ENCODE measurements at regions not wholly inside any gene's neighbourhood (a gene's known extent, or its start where the extent isn't known, plus 50 kb on each side); places are given as distances from the start of the nearest gene placed in this dataset.
"Not testable (repeated sequence)": the region's sequence is repeated elsewhere in the genome, so short reads cannot be mapped to it uniquely, and the experiment has no call there.

DNA sequence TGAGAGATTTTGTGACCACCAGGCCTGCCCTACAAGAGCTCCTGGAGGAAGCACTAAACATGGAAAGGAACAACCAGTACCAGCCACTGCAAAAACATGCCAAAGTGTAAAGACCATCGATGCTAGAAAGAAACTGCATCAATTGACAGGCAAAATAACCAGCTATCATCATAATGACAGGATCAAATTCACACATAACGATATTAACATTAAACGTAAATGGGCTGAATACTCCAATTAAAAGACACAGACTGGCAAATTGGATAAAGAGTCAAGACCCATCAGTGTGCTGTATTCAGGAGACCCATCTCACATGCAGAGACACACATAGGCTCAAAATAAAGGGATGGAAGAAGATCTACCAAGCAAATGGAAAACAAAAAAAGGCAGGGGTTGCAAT is 182.4 kb downstream of the PRELID2 start:
- not testable (repeated sequence) for DNase-seq

DNA sequence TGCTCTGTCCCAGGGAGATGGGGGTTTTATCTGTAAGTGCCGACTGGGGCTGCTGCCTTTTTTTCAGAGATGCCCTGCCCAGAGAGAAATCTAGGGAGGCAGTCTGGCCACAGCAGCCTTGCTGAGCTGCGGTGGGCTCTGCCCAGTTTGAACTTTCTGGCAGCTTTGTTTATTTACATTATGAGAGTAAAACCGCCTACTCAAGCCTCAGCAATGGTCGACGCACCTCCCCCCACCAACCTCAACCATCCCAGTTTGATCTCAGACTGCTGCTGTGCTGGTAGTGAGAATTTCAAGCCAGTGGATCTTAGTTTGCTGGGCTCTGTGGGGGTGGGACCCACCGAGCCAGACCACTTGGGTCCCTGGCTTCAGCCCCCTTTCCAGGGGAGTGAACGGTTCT is 188.0 kb downstream of the PRELID2 start:
- DNase-seq = not testable (repeated sequence)

DNA sequence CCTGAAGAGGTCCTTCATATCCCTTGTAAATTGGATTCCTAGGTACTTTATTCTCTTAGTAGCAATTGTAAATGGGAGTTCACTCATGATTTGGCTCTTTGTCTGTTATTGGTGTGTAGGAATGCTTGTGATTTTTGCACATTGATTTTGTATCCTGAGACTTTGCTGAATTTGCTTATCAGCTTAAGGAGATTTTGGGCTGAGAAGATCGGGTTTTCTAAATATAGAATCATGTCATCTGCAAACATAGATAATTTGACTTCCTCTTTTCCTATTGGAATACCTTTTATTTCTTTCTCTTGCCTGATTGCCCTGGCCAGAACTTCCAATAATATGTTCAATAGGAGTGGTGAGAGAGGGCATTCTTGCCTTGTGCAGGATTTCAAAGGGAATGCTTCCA is 191.9 kb downstream of the PRELID2 start:
- DNase-seq = not testable (repeated sequence)

DNA sequence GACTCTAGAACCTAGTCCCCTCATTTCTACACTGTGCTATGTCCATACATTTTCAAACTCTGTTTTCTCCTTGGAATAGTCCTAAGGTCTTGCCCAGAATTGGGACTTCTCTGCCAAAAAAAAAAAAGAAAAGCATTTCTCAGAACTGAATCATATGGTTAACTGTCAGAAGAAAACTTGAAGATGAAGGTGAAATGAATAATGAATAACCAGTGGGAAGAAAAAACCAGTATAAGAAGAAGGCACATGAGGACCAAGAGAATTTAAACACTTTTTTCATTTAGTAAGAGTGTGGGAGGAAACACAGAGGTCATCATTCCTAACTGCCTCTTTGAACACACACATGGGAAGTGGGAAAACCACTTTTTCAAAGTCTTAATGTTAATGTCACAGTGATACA is 197.7 kb downstream of the PRELID2 start:
- DNase-seq = no peak

DNA sequence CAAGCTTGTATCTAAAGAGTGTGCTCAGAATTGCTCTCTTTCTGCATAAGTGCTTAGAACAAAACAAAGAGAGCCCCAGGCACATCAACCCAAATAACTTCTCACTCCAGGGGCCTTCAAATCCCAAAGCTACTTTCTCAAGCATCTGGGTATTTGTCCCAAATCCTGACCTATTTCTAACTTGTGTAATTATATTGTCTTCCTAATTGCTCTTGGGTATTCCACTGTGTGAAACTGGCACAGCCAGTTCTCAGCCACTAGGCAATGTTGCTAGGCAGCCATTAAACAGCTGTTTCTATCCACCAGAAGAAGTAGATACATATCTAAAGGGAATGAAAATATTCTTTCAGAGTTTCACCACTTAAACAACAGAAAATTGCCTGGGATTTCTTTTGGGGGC is 198.8 kb downstream of the PRELID2 start:
- no peak for DNase-seq

DNA sequence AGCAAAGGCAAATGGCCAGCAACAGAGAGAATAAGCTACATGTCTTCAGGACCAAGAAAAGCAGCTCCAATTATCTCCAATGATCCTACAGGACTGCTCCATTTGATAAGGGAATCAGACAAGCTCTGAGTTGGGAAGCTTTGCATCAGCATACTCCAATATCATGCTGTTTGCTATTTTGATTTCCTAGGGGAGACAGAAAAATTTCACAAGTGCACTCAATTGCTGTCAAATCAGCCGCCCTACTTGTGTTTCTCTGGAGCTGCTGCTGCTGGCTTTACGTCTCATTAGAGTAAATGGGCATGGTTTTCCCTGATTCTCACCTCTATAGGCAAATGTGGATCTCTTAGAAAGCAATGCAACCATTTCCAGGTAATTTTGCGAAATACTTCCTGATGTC is 201.7 kb downstream of the PRELID2 start:
- no peak for DNase-seq

DNA sequence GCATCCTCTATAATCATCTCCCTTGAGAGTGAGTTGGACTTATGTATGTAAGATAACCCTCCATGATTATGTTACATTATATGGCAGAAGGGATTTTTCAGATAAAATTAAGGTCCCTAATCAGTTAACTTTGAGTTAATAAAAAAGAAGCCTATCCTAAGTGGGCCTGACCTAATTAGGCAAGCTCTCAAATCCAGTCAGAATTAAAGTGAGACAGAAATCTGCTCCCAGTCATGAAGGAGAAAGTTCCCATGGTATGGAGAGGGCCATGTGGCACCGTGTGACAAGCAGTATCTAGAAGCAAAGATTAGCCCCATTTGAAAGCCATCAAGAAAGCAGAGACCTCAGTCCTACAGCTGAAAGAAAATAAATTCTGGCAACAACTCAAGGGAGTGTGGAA is 202.4 kb downstream of the PRELID2 start:
- DNase-seq = no peak

DNA sequence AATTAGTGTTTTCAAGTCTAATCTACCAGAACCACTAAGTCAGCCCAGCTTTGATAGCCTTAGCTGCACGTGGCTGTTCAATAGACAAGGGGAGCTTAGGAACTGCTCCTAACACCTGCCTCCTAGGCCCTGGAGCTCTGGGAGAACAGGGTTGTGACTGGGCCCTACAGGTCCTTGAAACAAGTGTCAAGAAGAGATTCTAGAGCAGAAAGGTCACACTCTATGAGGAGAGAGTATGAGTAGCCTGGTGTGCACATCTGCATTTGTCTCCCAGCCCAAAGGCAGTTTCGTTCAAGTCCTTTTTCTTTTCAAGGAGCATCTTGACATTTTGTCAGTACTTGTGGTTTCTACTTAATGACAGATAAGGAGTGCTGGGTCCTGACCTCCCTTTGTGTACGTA is 206.1 kb downstream of the PRELID2 start:
- no peak for DNase-seq

DNA sequence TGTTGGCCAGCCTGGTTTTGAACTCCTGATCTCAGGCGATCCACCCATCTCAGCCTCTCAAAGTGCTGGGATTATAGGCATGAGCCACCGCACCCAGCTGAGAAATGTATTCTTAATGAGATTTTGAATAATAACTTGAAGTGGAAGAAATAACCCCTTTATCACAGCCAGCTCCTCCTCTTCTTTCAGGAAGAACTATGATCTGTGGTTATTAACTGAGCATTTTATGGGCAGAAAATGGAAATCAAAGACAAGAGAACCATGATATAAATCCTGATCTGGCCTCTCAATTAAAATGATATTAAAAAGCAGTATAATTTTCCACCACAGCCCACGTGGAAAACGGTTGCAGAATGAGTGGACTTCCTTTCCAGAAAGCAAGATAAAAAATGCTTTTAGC is 206.6 kb downstream of the PRELID2 start:
- no peak for DNase-seq

DNA sequence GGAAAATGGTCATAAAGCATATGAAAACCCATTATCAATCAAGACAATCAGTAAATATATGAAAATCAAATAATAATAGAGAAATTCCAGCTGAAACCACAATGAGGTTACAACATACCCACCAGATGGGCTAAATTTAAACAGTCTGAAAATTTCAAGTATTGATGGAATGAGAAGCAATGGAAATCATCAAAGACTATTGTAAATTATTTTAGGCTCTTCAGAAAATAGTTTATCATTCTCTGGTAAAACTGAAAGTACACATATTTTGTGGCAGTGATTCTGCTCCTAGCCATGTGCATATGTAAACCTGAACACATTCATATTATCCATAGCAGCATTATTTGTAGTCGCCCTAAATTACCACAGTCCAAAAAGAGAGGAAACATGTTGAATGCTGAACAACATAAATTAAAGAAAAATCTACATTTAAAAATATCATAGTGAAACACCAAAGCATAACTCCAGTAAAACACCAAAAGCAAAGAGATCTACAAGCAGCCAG is 215.3 kb downstream of the PRELID2 start:
- no peak for DNase-seq

DNA sequence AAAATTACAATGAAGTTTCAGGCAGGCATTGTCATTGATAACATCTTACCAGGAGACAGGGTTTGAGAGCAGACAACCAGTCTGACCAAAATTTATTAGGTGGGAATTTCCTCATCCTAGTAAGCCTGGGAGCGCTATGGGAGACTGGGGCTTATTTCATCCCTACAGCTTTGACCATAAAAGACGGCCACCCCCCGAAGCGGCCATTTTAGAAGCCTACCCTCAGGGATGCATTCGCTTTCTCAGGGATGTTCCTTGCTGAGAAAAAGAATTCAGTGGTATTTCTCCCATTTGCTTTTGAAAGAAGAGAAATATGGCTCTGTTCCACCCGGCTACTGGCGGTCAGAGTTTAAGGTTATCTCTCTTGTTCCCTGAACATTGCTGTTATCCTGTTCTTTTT is 218.4 kb downstream of the PRELID2 start:
- not testable (repeated sequence) for DNase-seq

DNA sequence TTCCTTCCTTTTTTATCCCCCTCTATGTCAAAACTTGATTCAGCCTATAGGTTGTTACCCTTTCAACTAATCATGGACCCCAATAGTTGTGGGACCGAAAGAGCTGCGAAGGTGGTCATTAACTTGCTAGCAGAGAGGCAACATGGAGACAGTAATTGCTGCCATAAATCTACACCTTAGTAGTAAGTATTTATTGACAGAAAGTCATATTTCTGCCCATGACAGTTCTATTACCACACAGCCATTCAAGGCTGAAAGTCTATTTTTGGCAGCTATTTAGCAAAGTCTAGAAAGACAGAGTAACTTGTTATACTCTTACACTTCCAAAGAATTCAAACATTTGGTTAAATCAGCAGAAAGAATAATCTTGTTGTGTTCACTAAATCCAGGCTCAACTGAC is 236.2 kb downstream of the PRELID2 start:
- DNase-seq = no peak

DNA sequence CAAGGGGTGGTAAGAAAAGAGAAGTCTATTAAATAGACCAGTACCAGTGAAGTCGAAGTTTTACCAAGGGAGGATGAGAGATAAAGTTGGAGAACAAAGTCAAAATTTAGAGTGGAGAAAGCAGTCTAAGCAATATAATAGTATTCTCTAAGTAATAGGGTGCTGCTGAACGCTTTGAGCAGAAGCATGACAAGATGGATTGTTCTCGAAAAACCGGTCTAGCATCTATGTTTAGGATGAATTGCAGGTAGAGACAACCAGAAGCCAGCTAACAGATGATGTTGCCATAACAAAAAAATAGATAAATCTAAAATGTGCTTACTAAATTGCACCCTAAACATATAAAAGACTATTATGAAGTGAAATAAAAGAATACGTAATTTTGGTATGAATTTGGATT is 237.0 kb downstream of the PRELID2 start:
- DNase-seq = no peak

DNA sequence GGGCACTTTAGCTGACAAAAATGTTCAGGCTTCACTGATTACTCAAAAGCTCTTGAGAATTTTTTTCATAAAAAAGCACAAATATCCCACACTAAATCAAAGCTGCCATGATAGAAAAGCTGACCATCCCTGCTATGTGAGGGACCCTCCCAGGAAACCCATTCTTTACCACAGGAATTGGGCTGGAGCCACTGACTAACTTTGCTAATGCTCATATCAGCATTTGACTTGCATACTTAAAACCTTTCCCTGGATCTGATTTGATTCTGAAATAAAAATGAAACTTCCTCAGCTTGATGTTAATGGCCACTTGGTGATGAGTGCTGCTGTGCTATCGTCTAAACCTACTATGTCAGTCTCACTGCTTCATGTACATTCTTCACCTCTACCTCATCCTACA is 243.6 kb downstream of the PRELID2 start:
- no peak for DNase-seq

DNA sequence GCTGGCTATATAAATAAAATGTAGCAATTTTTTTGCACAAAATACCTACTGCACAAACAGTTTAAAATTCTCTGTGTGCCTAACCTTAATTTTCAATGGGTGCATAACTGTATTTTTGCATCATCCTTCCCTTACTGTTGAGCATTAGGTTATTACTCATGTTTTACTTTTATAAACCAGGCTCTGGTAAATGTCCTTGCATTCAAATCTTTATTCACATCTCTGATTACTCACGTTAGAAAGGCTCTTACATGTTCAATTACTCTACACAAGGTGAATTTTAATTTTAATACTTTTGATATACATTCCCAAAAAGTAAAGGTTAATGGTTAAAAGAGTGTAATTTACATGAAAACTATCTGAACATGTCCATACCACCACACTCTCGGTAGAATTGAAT is 246.1 kb downstream of the PRELID2 start:
- DNase-seq = no peak

DNA sequence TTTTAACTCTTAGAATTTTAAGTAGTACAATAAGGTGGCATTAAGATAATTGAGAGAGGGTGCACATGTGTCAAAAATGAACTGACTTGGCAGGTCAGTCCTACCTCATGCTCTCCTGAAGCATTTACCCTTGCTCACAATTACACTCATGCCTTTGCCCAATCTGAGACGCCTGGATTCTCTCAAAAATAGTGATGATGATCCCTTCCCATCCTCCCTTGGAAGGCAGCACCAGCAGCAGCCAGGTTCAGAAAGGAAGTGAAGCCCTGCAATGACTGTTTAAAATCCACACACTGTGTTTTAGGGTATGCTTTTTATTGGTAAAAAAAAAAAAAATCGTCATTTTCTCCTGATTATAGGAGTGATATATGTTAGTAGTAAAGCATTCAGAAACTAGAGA is 246.6 kb downstream of the PRELID2 start:
- no peak for DNase-seq

DNA sequence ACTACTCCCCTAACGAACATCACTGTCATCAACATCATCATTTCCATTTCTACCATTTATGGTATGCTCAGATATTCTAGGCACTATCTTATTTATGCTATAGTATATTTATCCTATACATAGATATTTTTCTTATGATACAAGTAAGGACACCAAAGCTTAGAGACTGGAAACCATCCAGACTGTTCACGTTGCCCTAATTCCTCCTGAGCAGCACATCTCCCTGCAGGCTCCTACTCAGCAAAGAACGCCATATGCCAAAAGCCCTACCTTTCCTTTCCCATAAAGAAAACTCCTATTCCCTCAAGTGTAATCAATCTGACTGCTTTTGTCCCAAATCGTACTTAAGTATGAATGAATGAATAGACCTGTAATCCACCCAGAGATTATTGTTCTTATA is 247.0 kb downstream of the PRELID2 start:
- DNase-seq = no peak

DNA sequence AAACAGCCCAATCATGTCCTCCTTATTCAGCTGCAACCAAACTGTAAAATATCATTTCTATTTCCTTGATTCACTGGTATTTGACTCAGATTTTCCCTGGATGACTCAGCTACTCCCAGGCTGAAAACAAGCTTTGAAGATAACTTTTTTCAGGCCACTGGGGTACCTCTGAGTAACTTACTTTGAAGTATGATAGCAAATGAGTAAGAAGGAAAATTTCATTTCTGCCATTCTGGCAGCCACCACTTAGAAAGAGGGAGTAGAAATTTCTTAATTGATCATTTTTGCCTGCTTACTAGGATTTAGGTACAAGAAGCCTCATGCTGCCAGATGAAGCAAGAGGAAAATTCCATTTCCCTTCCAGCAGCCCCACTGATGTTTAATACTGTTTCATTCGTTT is 247.4 kb downstream of the PRELID2 start:
- no peak for DNase-seq

DNA sequence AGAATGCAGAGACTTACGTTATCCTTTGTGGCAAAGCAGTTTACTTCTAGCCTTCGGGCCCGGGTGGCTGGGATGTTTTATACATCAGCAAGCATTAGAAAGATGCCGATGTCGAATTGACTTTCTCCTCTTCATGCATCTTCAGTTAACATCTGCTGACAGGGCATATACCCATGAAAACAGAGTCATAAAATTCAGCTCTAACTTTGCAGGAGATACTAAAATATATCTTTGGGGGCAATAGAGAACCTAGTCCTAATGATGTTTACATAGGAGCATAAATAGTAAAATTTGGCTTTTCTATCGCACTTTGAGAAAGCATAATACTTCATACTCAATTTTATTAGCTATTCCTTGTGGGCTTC is 247.9 kb downstream of the PRELID2 start:
- DNase-seq = no peak

DNA sequence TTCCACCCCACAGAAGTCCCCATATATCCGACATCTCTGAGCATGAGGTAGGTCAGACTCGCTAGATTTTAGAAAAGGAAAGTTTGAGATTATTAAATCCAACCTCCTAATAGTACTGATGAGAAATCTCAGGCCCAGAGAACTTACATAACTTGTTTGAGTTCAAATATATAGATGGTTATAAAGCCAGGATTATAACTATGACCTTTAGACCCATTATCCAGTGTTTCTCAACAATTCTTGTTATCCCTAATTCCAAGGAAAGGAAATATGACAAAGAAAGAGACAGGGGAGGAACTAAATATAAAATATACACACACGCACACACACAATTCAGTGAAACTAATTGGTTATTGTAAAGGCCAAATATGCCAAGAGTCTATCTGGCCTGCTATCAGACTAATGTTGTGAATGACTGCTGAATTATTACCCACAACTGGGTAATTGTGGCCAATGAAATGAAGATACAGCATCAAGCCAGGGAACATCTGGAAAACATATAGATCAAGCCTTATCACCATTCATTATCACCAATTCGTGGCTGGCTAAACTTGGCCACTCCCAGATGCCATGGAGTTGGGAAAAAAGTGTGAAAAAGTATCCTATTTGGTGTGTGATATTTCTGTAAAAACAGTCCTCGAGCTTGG is 248.4 kb downstream of the PRELID2 start:
- no peak for DNase-seq

DNA sequence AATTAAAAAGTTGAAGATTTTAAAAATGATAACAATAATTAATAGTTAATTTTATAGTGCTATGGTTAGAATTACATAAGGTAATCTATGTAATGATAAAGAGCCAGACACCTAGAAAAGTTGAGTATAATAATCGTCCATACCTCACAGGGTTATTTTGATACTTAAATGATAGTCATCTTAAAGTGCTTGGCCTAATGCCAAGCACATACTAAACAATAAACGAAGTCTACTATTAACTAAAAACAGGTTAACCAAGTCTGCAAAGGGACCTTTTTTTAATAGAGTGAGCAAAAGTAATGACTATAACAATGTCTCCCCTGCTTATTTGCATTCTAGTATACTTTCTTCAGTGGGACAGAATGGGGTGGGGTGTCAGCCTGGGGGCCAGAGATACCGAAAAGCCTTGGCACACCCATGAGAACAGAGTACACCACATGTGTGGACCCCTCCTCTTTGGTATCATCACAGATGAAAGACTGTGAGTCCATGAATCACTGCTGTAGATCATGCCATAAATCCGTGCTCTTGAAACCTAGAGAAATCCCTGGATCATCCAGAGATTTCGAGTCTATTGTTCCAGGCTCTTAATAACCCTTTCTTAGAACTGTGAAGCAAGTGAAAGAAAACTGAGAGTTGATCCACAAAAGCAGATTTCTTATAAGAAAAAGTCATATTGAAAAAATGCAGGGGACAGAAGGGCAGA is 249.5 kb downstream of the PRELID2 start:
- no peak for DNase-seq

DNA sequence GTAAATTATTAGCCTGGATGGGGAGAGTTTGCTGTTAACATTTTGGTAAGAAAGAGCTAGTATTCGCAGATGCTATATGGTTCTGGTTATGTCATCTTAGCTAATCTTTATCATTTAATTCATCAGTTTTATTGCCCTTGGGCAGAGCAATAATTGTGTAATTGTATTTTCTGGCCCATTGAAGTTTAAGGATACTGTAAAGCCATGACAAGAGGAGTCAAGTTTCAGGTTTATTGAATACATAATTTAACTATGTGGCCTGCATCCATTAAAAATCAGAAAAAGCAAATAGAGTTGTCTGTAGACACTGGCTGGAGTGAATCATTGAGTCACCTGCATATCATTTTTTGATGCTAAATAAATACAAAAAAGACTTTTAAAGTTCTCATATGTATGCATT is 255.8 kb downstream of the PRELID2 start:
- no peak for DNase-seq

DNA sequence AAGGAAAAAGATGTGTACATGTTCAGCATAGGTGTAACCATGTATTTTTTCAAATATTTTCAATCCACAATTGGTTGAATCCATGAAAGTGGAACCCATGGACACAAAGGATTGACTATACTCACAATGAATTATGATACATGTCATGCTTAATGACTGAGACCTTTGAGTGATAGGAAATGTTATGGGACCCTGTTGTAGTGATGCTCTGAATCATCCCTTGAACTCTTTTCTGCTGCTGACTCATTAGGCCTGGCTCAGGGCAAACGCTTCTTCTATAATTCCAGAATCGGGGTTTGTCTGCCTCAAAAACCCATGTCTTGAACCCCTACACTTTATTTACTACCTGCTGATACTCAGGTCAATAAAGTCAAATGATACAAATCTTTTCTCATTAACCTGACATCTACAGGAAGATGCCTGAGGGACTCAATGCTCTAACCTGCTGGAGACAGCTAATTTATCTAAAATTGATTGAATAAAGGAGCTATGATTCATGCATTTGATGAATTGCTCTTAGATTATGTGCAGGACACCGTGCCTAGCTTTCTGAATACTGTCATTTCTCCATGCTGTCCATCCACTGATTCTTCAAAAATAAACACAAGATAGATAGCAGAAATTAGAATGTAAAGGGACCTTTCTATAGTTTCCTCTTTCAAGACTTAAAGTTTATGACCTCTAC is 260.1 kb downstream of the PRELID2 start:
- DNase-seq = no peak

DNA sequence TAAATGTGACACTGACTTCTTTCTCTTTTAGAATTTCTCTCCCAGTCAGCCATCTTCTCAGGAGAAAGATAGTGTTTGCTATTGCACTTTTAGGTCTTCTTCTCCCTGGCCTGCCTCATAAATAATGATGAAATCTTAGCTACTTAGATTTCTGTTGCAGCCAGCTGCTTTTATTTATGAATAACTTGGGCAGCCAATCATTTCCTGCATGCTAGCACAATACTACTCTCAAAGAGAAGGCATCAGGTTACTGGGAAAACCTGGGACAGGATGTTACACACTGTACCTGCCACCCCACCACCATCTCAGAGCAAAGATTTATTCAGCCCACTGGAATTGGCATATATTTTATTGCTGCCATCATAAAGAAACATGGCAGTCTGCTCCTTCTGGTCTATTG is 266.6 kb downstream of the PRELID2 start:
- DNase-seq = no peak

Data from CD4-positive, alpha-beta T cell treated with Interleukin-4 for 4 hours (primary cell).